Fibroblast of peridontal ligament (primary cell): ENCODE measurements at regions not wholly inside any gene's neighbourhood (a gene's known extent, or its start where the extent isn't known, plus 50 kb on each side); places are given as distances from the start of the nearest gene placed in this dataset.
"Not testable (repeated sequence)": the region's sequence is repeated elsewhere in the genome, so short reads cannot be mapped to it uniquely, and the experiment has no call there.

Experiments
- DNase-seq: peaks from one replicate; pipeline ENCODE4 v3.0.0-alpha.2; 2010; ENCODE audit errors: extremely low read depth

GRCh38 chr16:55061126-55061525 is 130.5 kb downstream of the IRX5 start:
- no peak for DNase-seq

GRCh38 chr16:55062442-55062841 is 131.8 kb downstream of the IRX5 start:
- peak; percentile 77 for DNase-seq

DNA sequence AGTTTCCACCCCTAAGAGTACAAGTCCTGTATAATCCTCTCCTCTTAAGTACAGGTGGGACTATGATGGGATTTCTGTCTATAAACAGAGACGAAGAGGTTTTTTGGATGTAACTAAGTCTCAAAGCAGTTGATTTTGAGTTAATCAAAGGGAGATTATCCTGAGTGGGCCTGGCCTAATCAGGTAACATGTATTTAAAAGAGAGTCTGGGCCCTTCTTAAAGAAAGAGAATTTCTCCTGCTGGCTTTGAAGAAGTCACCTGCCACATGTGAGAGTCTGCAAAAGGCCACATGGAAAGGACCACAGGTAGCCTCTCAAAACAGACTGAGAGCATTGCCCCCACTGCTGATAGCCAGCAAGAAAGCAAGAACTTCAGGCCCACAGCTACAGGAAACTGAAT is 142.3 kb downstream of the IRX5 start:
- DNase-seq: no peak

- no peak for DNase-seq
Measured at GRCh38 chr16:55073830-55074229, 143.2 kb downstream of the IRX5 start.

DNA sequence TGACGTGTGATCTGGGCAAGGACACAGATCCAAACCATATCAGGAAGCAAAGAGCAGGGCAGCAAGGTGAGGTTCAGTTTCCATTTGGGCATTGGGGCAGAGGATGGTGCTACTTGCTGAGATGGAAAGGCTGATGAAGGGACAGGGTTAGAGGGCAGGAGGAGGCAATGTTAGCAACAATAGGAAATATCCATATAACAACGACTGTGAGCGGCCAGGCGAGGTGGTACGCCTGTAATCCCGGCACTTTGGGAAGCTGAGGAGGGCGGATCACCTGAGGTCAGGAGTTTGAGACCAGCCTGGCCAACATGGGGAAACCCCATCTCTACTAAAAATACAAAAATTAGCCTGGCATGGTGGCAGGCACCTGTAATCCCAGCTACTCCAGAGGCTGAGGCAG is 144.5 kb downstream of the IRX5 start:
- DNase-seq: not testable (repeated sequence)

GRCh38 chr16:55076053-55076452 is 145.4 kb downstream of the IRX5 start:
- DNase-seq: no peak

DNA sequence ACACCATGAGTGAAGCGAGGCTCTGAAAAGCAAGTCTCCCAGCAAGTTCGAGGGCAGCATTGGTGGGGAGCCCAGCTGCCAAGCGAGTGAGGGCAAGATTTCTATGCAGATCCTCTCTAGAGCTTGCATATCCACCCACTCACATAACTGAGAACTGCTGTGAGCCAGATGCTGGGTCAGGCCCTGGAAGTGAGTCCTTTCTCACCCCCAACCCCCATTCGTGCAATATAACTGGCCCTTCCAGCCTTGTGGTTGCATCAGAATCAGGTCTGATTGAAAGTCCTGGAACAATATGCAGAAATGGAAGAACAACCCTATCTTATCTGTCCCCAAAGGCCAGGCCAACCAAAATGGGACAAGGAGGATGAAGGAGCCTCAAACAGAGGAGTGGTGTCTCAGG is 146.6 kb downstream of the IRX5 start:
- peak; percentile 46 for DNase-seq

- DNase-seq: no peak
Measured at GRCh38 chr16:55078153-55078552, 147.5 kb downstream of the IRX5 start.

DNA sequence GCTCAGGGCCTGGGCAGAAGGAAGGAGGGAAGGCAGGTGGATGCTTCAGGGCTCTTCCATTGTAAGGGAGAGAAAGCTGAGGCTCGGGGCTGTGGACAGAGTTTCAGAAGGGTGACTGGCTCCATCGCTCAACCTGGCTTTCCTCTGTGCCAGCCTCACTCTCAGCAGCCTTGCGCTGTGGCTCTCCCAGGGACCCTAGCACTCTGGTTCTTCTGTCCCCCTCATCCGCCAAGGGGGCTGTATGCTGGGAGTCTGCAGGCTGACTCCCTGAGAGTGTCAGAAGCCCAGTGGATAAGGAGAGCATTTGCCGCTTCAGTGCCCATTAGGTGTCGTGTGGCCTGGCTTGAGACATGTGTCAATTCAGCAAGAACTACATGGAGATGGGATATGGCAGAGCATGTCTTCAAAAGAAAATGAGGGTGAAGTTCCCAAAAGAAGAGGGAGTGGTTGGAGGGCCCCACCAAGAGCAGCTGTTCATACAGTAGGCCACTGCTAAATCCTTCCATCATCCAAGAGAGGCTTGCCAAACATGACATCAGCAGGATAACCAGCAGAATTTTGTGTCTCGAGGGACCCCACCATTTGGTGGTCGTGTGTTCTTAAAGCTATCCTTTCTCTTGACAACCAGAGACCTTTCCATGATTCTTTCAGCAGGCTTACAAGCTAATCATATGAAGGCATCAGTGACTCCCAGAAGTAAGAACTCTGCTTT is 148.2 kb downstream of the IRX5 start:
- peak; percentile 28 for DNase-seq

DNA sequence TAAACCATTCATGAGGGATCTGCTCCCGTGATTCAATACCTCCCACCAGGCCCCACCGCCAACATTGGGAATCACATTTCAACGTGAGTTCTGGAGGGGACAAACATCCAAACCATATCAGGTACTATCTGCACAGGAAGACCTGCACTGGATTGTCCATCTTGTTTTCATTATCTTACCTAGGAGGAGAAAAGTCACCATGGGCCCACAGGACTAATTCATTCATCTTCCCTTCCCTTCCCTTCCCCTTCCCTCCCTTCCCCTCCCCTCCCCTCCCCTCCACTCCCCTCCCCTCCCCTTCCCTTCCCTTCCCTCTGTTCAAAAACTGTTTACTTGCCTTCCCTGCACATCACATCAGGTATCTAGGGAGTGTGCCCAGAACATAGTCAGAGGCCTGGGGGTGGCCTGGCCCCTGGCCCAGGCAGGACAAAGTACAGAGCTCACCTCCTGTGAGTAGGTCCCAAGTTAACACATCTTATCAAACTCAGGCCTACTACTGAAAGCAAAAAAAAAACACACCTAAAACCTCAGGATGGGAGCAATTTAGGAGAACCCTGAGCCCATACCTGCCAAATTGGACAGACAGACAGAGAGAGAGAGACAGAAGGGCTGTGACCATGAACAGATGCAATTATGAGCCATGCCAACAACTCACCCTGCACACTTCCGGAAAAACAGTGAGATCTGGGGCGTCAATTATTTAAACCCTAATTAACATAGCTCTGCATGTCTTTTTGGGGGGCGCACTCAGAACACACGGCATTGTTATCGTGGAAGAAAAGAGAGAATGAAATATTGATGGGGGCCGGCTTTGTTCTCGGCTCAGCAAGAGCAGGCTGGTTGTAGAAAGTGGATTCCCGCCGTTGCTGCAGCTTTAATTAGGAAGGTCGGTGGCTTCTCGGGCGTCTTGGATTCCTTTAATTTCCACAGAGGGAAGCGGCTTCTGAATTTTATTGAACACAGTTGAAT is 151.2 kb downstream of the IRX5 start:
- no peak for DNase-seq

- DNase-seq: peak; percentile 8
Measured at GRCh38 chr16:55082591-55082976, 151.9 kb downstream of the IRX5 start.

GRCh38 chr16:55083052-55083451 is 152.4 kb downstream of the IRX5 start:
- DNase-seq: no peak

DNA sequence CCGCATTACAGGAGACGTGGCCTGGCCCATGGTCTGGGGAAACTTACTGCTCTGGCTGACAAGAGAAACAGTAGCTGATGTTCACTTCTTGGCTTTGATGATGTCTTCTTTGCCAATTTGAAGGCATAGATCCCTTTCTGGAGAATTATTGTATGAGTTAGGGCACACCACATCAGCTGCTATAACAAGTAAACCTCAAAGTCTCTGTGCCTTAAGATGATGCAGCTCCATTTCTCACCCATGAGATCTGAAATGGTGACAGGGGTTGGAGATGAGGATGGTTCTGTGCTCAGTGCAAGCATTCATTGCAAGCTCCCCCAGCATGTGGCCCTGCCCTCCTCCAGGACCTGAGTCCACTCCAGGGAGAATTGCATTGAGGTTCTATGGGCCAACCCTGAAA is 157.4 kb downstream of the IRX5 start:
- no peak for DNase-seq

DNA sequence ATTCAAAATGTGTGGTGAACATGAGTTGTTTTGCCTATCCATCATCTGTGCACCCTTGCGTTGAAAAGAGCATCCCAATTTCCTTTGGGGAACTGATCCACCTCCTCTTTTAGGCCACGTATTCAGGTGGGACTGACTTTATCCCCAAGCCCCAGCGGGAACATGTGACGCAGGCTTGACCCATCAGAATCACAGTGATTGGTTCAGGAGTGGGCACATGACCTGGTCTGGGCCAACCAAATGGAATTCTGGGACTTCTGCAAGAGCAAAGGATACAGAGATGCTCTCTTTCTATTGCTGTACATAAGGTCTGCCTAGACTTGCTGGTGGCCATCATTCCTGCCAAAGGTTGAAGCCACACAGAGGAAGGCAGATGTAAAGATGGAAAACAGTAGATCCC is 158.9 kb downstream of the IRX5 start:
- no peak for DNase-seq

DNA sequence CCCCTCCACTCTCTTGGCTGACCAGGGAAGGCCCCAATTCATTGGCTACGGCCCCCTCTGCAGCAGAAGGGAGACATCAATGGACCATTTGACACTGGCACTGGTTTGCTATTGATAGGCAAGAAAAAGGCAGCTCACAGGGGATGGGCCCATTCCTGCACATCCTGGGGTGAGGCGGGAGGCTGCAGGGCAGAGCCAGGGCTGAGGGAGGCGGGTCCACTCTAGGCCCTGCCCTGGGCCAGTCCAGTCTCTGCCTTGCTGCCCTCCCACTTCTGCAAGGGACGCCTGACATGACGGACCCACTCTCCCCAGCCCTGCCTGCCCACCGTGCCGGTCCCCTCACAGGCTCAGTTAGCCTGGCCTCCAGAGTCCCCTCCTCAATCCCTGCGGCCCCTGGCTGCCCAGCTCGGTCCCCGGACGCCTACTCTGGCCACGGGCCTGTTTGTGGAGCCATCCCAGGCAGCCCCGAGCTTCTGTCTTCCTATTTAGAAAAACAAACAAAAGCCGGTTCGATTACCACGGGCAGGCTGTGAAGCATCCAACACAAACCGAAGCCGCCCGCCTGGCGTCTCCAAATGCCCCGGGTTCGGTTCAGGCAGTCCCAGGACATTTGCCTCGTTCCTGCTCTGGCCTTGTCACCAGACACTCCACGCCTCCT is 160.7 kb downstream of the IRX5 start:
- DNase-seq: no peak

GRCh38 chr16:55091871-55092230 is 161.2 kb downstream of the IRX5 start:
- DNase-seq: no peak

- DNase-seq: no peak
Measured at GRCh38 chr16:55100100-55100499, 169.4 kb downstream of the IRX5 start.

GRCh38 chr16:55101026-55101425 is 170.4 kb downstream of the IRX5 start:
- peak; percentile 76 for DNase-seq

- no peak for DNase-seq
Measured at GRCh38 chr16:55102077-55102476, 171.4 kb downstream of the IRX5 start.

- peak; percentile 68 for DNase-seq
Measured at GRCh38 chr16:55102531-55102930, 171.9 kb downstream of the IRX5 start.

DNA sequence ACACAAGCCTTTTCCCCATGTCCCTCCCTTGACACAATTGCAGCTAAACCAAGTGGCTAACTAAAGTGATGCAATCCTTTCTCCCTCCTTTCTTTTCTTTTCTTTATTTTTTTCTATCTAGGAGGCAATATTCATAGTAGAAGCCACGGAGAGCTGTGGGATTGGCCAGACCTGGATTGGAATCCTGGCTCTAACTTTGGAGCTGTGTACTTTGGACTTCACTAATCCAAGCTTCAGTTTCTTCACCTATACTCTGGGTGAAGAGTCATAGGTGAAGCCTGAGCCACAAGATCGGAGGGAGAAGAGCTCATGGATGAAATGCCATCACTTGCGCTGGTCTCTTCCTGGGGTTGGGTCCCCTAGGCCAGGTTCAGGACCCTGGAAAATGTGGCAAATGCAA is 177.2 kb downstream of the IRX5 start:
- DNase-seq: no peak

DNA sequence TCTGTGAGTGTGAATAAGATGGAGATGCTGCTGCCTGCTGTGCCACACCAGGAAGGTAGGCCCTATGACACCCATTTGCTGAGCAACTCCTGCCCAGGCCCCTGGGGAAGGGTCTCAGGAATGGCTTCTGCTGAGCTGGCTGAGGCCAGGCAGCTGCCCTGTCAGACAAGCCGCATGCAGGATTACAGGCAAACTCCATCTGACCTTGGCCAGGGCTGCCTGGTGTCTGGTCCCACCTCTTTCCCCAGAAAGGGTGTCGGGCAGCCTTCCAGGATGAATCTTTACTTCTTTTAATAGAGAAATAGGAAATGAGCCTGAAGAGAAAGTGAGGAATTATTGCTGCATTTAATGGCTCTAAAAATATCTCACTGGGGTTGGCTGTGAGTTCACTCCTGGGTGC is 182.5 kb downstream of the IRX5 start:
- no peak for DNase-seq

GRCh38 chr16:55115506-55115905 is 184.8 kb downstream of the IRX5 start:
- DNase-seq: no peak
